EH (cell line): ENCODE measurements at regions not wholly inside any gene's neighbourhood (a gene's known extent, or its start where the extent isn't known, plus 50 kb on each side); places are given as distances from the start of the nearest gene placed in this dataset.
A peak's percentile ranks its signal among the peaks of the same experiment; 100 is the strongest.
"Not testable (repeated sequence)": the region's sequence is repeated elsewhere in the genome, so short reads cannot be mapped to it uniquely, and the experiment has no call there.

Source experiments
- DNase-seq: peaks from one replicate; pipeline ENCODE4 v3.0.0-alpha.2; 2015; ENCODE audit warnings: low read depth

DNA sequence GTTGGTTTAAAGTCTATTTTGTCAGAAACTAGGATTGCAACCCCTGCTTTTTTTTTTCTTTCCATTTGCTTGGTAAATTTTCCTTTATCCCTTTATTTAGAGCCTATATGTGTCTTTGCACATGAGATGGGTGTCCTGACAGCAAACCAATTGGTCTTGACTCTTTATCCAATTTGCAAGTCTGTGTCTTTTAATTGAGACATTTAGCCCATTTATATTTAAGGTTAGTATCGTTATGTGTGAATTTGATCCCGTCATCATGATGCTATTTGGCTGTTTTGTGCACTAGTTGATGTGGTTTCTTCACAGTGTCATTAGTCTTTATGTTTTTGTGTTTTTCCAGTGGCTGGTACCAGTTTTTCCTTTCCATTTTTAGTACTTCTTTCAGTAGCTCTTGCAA is 127.7 kb upstream of the ZNF267 start:
- no peak for DNase-seq

DNA sequence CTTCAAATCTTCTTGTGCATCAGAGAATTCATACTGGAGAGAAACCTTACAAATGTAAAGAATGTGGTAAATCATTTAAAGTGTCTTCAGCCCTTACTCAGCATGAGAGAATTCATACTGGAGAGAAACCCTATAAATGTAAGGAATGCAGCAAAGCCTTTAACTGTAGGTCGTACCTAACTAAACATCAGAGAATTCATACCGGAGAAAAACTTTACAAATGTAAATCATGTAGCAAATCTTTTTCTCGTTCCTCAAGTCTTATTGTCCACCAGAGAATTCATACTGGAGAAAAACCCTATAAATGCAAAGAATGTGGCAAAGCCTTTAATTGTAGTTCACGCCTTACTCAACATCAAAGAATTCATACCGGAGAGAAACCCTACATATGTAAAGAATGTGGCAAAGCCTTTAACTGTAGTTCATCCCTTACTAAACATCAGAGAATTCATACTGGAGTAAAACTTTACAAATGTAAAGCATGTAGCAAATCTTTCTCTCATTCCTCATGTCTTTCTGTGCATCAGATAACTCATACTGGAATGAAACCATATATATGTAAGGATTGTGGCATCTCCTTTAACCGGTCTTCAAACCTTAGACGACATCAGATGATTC is 118.5 kb upstream of the ZNF267 start:
- peak; percentile 1 for DNase-seq

DNA sequence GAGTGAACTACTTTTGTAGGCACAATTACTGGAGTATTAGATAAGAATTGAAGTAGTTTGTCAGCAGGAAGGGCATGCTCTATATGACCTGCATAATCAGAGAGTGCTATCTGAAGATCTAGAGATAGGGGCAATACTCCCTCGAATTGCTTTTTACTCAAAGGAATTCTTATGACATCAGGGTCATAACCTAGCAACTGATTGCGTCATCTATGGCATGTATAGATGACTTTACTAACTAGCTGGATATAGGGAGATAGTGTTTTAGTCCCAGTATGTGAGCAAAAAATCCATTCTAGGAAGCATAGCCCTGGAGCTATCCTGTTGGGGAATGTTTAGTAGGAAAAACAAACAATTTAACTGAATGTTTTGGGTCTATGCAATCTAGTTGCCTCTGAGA is 109.5 kb upstream of the ZNF267 start:
- DNase-seq: no peak

DNA sequence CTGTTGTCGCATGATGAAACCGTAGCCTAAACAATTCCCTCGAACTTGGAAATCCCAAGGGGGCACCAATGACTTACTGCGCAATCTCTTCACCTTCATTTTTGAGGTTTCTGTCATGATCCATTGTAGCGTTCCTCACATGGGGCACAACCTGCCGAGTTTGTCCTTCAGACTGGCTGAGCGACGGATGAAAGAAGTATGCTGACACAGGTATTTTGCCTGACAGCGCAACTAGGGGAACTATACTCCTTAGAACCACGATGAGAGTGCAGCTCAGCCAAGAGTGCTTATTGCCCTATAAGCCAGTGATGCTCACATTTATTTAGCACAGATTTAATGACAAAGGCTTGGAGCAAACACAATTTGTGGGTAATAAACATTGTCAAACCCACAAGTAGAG is 106.3 kb upstream of the ZNF267 start:
- no peak for DNase-seq

DNA sequence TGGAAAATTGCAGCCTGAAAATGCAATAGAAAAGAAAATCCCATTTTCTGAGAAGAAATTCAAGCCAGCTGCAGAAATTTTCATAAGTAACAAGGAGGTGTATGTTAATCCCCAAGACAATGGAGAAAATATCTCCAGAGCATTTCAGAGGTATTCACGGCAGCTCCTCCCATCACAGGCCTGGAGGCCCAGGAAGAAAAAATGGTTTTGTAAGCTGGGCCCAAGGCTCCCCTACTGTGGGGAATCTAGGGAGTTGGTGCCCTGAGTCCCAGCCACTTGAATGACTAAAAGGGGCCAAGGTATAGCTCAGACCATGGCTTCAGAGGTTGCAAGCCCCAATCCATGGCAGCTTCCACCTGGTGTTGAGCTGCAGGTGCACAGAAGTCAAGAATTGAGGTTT is 93.3 kb upstream of the ZNF267 start:
- no peak for DNase-seq

DNA sequence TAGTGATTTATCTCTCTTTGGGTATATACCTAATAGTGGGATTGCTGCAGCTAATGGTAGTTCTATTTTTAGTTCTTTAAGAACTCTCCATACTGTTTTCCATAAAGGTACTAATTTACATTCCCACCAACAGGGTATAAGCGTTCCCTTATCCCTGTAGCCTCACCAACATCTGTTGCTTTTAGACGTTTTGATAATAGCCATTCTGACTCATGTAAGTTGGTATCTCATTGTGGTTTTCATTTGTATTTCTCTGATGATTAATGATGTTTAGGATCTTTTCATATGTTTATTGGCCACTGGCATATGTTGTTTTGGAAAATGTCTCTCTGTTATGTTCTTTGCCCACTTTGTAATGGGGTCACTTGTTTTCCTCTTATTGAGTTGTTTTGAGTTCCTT is 88.5 kb upstream of the ZNF267 start:
- DNase-seq: no peak

DNA sequence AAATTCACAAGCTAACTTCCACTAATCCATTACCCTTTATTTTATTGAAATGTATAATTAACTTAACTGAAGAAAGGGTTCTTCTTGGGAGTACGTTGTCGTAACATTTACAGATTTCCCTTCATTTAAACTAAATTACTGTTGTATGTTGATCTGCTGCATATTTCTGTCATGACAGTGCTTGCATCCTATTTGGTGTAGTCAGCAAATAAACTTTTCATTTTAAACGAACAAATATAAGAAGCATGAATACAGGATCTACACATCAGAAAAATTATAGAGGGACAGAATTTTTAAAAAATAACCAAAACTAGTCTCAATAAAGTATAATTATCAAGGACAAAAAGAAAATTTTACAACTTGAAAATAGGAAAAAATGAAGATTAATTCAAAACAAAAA is 66.5 kb upstream of the ZNF267 start:
- DNase-seq: no peak

DNA sequence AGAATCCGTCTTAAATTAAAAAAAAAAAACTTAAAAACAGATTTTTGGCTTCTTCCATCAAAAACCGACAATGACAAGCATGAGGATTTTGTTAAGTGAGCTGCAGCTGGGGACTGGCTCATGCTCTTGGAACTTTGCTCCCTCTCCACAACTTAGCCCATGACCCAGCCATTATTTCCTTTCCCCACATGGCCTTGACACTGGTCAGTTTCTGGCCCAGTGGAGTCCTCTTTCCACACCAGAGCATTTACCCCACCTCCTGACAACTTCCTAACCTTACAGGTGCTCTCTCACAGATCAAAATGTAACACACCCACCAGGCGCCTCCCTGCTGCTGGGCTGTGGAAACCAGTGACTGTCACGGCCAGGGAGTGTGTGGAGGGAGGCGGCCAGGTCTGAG is 62.7 kb upstream of the ZNF267 start:
- no peak for DNase-seq

DNA sequence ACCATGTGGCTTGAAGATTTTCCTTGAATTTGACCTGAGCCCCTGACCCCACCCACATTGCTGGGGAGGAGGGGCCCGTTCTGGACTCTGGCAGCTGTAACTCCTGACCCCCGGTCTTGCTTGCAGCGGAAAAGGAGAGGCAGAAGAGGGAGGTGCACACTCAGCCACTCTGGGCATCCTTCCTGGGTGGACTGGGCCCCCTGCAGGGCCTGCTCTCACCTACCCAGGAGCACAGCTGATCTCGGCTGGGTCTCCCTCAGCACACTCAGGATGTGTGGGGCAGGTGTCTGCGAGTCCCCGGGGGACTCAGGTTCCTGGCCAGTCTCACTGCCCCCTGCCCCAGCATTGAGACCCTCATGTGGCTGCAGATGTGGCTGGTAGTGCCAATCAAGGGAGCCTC is 57.5 kb upstream of the ZNF267 start:
- not testable (repeated sequence) for DNase-seq

DNA sequence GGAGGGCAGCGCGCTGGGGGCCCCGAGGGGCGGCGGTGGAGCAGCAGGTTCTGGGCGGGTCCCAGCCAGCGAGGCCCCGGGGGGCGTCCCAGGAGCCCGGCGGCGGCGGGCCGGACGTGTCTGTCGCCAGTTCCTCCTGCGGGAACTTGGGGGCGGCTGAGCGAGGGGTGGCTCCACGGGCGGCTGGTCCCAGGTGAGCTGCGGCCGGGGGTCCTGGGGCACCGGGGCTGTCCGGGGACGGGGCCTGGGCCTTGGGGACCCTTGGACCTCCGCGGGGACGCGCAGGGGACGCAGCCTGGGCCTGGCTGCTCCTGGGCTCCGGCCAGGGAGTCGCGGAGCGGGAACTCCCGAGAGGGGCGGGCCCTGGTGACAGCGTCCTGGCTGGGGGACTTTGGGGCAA is 54.2 kb upstream of the ZNF267 start:
- DNase-seq: no peak

DNA sequence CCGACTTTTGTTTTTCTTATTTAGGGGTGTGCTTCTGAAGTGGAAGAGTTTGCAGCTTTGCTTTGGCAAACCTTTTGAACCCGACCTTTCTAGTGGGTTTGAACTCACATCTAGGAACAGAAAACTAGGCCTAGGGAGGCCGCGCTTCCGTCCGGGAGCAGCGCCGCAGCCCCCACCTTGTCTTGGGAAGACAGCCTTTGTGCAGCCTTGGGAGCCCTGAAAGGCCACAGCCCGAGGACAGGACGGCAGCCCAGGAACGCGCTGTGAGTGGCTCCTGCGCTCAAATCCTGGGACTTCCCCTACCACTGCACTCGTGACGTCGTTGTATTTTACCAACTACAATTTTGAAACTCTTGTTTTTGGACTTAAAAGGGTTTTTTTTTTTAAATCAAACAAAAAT is 53.7 kb upstream of the ZNF267 start:
- no peak for DNase-seq
